ENCODE measurements at regions not wholly inside any gene's neighbourhood (a gene's known extent, or its start where the extent isn't known, plus 50 kb on each side); places are given as distances from the start of the nearest gene placed in this dataset.

DNA sequence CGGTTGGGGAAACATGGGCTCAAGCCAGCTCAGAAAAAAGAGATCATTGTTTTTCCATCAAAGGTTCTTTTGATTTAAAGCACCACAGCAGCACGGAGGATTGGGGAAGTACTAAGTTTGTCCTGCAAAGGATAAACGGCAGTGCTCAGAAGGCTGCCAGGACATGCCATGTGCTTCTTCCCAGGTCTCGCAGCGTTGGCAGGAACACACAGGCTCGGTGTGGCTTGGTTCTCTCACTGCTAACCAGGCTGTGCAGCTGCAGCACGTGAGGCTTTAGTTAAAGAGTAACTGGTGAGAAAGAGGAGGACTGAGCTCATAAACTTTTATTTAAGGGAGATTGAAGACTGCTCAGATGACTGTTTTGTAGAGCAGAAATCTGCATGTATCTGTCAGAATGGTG, 264.3 kb downstream of the TSN start:
- TF ChIP-seq POLR2A (IDR thresholded peaks at IDR 0.05; ENCODE audit: low read length): no peak
- no peak for TF ChIP-seq GATA1 (IDR thresholded peaks at IDR 0.05; ENCODE audit: low read depth, low read length)
